ENCODE measurements at regions not wholly inside any gene's neighbourhood (a gene's known extent, or its start where the extent isn't known, plus 50 kb on each side); places are given as distances from the start of the nearest gene placed in this dataset.

DNA sequence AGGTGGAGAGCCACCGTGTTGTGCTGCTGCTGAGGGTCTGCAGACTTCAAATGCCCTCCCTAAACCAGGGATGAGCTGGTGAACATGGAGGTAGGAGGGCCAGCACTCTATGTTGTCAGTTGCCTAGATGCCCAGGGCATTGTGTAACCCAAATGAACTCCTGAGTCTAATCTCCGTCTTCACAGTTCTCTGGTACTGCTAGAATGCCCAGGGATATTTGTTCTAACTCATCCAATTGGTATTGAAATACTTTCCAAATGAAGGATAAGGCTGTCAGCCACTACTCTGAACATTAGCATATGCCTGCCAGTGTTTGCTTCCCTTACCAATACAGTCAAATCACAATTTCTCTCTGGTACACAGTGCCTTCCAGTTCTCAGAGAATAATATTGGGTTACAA lies 492.6 kb downstream of the SLC4A3 start:
- H3K9me3 Mint-ChIP-seq, result peaks cover 4% of the 10 kb centered on the region
- H3K27ac Mint-ChIP-seq, result no peak overlapping the region
- DNase-seq, result no peak
- H3K36me3 Mint-ChIP-seq (ENCODE audit: low read depth), result no peaks in the 10 kb centered on the region
- CTCF ChIA-PET, result no interaction called here
- no peaks in the 10 kb centered on the region for H3K4me1 Mint-ChIP-seq (ENCODE audit: low read depth)
- intact Hi-C loops (cut with micrococcal nuclease), result no loop called here
- H3K4me3 Mint-ChIP-seq, result no peak overlapping the region
- H3K27me3 Mint-ChIP-seq (ENCODE audit: low read depth), result no peaks in the 10 kb centered on the region

DNA sequence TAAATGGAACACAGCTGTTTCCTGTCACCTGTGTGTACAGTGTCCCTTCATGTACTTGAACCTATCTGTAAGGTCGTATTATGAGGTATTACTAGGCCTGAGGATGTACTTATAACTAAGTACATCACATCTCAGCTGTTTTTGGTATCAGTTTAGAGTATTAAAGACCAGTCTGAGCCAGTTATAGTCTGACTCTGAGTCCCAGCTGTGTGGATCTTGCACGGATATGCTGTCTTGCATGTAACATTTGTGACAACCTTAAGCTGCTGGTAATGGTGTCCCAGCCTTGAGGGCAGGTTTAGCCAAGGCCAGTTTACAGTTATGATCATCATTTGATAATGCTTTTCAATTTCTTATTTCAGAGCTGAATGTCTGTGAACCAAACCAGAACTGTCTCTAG lies 496.3 kb downstream of the SLC4A3 start:
- no peak for DNase-seq
- no peak overlapping the region for H3K27ac Mint-ChIP-seq
- no peaks in the 10 kb centered on the region for H3K36me3 Mint-ChIP-seq (ENCODE audit: low read depth)
- CTCF ChIA-PET, result no interaction called here
- no peaks in the 10 kb centered on the region for H3K9me3 Mint-ChIP-seq
- H3K27me3 Mint-ChIP-seq (ENCODE audit: low read depth), result no peaks in the 10 kb centered on the region
- H3K4me3 Mint-ChIP-seq, result no peak overlapping the region
- intact Hi-C loops (cut with micrococcal nuclease), result no loop called here
- H3K4me1 Mint-ChIP-seq (ENCODE audit: low read depth), result no peaks in the 10 kb centered on the region

DNA sequence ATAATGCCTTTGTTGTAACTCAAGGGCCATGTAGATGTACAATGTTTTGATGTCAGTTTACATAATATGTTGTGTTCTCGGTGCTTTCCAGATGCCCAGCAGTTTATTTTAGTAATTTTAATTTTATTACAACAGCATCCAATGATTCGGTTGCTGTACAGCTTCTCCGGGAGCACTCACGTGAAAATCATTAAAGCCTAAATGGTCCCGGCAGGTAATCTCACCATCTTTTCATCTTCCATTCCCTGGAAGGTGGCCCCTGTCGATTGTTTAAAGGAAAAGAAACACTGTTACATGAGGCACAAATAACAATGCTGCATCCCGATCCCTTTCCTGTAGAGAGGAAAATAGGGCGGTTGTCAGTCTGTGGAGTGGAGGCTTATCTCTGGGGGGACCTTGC lies 498.1 kb downstream of the SLC4A3 start:
- no peak for DNase-seq
- Mint-ChIP-seq H3K36me3 (ENCODE audit: low read depth) (no peaks in the 10 kb centered on the region), H3K4me1 (ENCODE audit: low read depth) (no peaks in the 10 kb centered on the region), H3K4me3 (no peak overlapping the region), H3K27ac (no peak overlapping the region), H3K9me3 (no peaks in the 10 kb centered on the region), H3K27me3 (ENCODE audit: low read depth) (no peaks in the 10 kb centered on the region)
- CTCF ChIA-PET, result no interaction called here
- intact Hi-C loops (cut with micrococcal nuclease), result no loop called here

DNA sequence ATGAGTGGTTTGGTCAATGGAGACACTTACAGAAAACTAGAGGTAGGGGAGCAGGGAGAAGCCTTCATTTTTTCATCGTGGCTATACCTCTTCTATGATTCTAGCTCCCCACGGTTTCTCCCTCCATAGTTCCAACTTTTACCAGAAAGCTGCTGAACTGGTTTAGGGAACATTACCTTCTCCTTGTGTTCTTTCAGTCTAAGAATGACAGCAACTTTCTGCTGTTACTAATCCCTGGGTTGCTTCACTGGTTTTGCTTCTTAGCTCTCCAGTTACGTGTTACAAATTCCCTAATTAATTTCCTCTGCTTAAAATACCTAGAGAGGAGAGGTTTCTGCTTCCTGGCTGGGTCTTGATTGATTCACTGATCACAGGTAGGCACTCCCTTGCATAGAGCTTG lies 499.9 kb downstream of the SLC4A3 start:
- Mint-ChIP-seq H3K36me3 (ENCODE audit: low read depth) (no peaks in the 10 kb centered on the region), H3K27ac (no peak overlapping the region), H3K27me3 (ENCODE audit: low read depth) (no peaks in the 10 kb centered on the region), H3K9me3 (no peaks in the 10 kb centered on the region), H3K4me1 (ENCODE audit: low read depth) (no peaks in the 10 kb centered on the region), H3K4me3 (no peak overlapping the region)
- intact Hi-C loops (cut with micrococcal nuclease), result no loop called here
- CTCF ChIA-PET, result no interaction called here
- DNase-seq, result no peak

DNA sequence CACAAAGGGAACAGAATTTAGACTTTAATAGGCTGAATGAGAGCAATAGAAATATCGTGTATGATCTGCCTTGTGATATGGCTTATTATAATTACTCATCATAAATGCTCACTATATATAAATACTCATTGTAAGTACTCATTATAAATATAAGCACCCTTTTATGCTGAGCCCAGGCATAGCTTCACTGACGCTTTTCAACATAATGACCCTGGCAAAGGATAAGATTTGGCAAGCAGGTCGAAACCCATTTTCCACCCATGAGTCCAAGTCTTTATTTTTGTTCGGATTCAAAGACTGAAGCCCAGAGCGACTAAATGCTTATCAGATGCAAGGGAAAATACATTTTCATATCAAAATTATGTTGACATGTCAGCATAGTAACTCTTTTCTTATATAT lies 500.4 kb downstream of the SLC4A3 start:
- no peaks in the 10 kb centered on the region for H3K27me3 Mint-ChIP-seq (ENCODE audit: low read depth)
- no peak overlapping the region for H3K4me3 Mint-ChIP-seq
- CTCF ChIA-PET, result no interaction called here
- DNase-seq, result no peak
- no peaks in the 10 kb centered on the region for H3K36me3 Mint-ChIP-seq (ENCODE audit: low read depth)
- intact Hi-C loops (cut with micrococcal nuclease), result no loop called here
- no peaks in the 10 kb centered on the region for H3K9me3 Mint-ChIP-seq
- H3K27ac Mint-ChIP-seq, result no peak overlapping the region
- no peaks in the 10 kb centered on the region for H3K4me1 Mint-ChIP-seq (ENCODE audit: low read depth)

DNA sequence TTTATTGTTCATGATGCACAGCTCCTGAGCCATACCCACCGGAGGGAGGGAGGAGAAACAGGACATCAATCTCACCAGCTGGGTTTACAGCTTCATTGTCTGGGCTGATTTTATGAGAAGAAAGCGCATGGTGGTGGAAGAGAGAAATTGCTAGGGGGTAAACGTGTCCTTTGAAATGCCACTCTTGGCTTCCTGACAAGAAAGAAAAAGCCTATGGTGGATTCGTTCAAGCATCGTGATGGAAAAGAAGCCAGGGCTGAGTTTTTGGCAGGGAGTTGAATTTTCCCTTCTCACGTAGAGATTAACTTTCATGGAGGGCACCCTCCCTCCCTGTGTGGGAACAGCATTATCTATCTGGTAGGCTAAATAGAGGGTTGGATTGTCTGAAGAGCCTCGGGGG lies 502.0 kb downstream of the SLC4A3 start:
- H3K27ac Mint-ChIP-seq, result no peak overlapping the region
- H3K4me1 Mint-ChIP-seq (ENCODE audit: low read depth), result no peaks in the 10 kb centered on the region
- intact Hi-C loops (cut with micrococcal nuclease), result no loop called here
- CTCF ChIA-PET, result no interaction called here
- no peaks in the 10 kb centered on the region for H3K27me3 Mint-ChIP-seq (ENCODE audit: low read depth)
- no peaks in the 10 kb centered on the region for H3K9me3 Mint-ChIP-seq
- no peaks in the 10 kb centered on the region for H3K36me3 Mint-ChIP-seq (ENCODE audit: low read depth)
- no peak overlapping the region for H3K4me3 Mint-ChIP-seq
- DNase-seq, result no peak

DNA sequence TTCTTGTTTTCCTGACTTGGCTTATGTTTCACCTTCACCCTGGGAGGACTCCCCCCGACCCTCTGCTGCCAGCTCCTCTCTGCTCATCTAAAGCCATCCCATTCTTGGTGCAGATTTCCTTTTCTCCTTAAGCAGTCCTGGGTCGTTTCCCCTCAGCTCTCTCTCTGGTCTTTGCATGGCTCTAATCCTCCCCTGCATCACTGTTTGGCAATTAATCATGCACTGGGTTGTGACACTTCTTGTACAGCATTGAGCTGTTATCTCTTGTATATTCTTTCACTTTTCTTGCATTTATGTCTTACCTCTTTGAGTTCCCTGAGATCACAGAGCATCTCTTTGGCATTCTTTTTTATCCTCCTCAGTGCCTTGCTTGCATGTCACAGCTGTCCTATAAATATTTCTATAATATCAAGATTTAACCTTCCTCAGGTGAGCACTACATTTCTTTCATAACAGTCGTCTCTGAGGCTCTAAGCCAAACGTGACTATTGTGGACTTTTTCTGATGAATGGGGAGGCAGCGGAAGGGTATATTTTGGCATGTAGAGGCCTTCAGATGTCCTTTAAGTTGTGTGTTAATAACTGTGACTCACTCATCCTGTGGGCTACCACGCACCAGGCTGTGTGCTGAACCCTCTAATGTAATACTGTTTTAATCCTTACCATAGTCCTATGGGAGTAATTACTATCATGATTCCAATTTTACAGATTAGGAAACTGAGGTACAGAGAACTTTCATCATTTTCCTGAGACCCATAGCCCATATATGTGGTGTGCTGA lies 507.5 kb downstream of the SLC4A3 start:
- intact Hi-C loops (cut with micrococcal nuclease), result no loop called here
- Mint-ChIP-seq H3K4me3 (no peak overlapping the region), H3K27me3 (ENCODE audit: low read depth) (no peaks in the 10 kb centered on the region), H3K4me1 (ENCODE audit: low read depth) (no peaks in the 10 kb centered on the region), H3K27ac (no peak overlapping the region), H3K36me3 (ENCODE audit: low read depth) (no peaks in the 10 kb centered on the region), H3K9me3 (no peaks in the 10 kb centered on the region)
- CTCF ChIA-PET, result no interaction called here
- DNase-seq, result no peak

DNA sequence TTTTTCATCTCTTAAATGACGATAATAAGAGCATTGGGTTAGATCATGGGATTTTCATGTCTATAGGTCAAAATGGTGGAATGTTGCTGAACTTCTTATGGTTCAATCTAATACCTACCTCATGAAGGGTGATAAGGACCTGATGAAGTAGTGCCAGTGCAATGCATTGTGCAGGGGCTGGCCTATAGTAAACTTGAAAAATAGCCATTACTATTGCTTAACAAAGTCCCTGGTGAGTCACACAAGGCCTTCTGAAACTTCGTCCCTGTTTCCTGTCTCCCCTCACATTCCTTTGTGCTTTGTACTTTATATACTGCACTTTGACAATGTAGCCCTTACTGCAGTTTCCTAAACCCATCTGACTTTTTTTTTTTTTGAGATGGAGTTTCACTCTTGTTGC lies 515.9 kb downstream of the SLC4A3 start:
- CTCF ChIA-PET, result no interaction called here
- Mint-ChIP-seq H3K4me3 (no peak overlapping the region), H3K4me1 (ENCODE audit: low read depth) (no peaks in the 10 kb centered on the region), H3K9me3 (no peaks in the 10 kb centered on the region), H3K27me3 (ENCODE audit: low read depth) (peaks cover 11% of the 10 kb centered on the region), H3K27ac (no peak overlapping the region), H3K36me3 (ENCODE audit: low read depth) (no peaks in the 10 kb centered on the region)
- intact Hi-C loops (cut with micrococcal nuclease), result no loop called here
- no peak for DNase-seq

DNA sequence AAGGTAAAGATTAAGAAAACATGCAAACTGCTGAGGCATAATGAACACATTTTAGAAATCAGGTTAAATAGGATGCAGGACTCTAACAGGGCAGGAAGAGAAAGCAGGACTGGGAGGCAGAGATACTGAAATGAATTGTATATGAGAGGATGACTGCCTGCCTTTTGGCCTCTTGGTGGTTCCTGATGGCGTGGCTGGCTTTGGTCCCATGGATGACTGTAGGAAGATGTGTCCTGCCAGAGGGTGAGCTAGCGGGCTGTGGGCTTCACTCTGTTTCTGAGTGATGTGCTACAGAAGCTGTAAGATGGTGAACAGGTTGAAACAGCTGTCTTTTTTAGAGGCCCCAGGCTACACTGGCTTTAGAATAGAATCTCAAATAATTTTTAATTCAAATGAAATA lies 517.0 kb downstream of the SLC4A3 start:
- Mint-ChIP-seq H3K27ac (no peak overlapping the region), H3K36me3 (ENCODE audit: low read depth) (no peaks in the 10 kb centered on the region), H3K9me3 (no peaks in the 10 kb centered on the region), H3K4me3 (no peak overlapping the region), H3K4me1 (ENCODE audit: low read depth) (no peaks in the 10 kb centered on the region), H3K27me3 (ENCODE audit: low read depth) (peaks cover 11% of the 10 kb centered on the region)
- intact Hi-C loops (cut with micrococcal nuclease), result no loop called here
- CTCF ChIA-PET, result no interaction called here
- no peak for DNase-seq

DNA sequence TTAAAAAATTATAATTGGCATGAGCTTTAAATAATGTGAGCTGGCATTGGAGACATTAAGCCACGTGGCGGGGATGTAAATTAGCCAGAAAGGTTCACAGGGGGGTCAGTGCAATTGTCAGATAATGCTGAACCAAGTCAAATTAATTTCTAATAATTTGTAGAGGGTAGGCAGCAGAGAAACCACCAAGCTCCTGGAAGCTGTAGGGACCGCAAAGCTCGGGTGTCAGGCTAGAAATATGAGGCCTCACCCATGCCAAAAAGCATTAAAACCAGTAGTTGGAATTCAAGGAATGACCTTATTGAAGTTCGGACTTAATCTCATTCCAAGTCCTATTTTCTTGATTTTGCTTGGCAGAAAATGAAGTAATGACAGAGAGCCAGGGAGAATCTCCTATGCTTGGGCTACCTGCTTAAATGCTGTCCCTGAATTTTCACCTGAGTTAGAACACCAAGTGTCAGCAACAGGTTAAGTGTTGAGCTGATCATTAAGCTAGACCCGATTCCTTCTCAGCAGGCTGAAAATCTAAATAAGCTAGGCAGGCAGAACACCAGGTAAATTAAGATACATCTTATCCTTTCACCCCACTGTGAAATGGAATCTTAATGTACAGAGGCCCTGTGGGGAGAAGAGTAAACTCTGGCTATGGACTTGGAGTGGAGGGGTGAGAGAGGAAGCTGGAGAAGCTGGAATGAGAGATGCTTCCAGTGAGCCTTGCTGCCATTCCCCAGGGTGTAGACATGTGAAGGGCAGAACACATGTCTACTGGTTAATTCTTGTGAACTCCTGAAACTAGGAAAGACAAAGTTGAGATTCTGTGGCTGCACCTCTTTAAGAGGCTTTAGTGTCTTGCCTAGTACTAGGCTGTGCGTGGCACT lies 520.0 kb downstream of the SLC4A3 start:
- Mint-ChIP-seq H3K4me1 (ENCODE audit: low read depth) (no peaks in the 10 kb centered on the region), H3K9me3 (no peaks in the 10 kb centered on the region), H3K36me3 (ENCODE audit: low read depth) (no peaks in the 10 kb centered on the region), H3K4me3 (no peak overlapping the region), H3K27me3 (ENCODE audit: low read depth) (peaks cover 12% of the 10 kb centered on the region), H3K27ac (no peak overlapping the region)
- no peak for DNase-seq
- CTCF ChIA-PET, result no interaction called here
- intact Hi-C loops (cut with micrococcal nuclease), result no loop called here

DNA sequence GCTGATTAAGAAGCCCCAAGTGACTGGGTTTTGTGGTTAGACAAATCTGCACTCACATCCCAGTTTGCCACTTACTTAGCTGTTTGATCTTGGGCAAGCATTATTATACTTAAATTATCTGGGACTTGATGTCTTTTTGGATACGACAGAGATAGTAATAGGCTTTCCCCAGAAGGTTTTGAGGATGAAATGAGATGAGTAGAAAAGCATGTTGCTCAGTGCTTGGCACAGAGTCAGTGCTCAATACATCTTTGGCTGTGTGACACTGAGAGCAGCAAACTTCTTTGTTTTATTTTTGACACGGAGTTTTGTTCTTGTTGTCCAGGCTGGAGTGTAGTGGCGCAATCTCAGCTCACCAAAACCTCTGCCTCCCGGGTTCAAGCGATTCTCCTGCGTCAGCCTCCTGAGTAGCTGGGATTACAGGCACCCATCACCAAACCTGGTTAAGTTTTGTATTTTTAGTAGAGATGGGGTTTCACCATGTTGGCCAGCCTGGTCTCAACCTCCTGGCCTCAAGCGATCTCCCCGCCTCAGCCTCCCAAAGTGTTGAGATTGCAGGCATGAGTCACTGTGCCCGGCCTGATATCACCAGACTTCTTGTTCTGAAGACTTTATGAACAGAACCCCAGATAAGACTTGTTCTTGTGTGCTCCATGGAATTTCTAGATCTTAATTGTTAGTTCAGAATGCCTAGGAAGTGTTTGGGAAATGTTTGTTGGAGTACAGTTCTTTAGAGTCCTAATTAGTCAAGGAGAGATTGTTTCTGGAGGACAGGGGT lies 521.2 kb downstream of the SLC4A3 start:
- Mint-ChIP-seq H3K27ac (no peak overlapping the region), H3K4me3 (no peak overlapping the region), H3K4me1 (ENCODE audit: low read depth) (no peaks in the 10 kb centered on the region), H3K36me3 (ENCODE audit: low read depth) (no peaks in the 10 kb centered on the region), H3K27me3 (ENCODE audit: low read depth) (peaks cover 7% of the 10 kb centered on the region), H3K9me3 (no peaks in the 10 kb centered on the region)
- no peak for DNase-seq
- intact Hi-C loops (cut with micrococcal nuclease), result no loop called here
- CTCF ChIA-PET, result interaction anchor here (0.6 kb wide), 1 partner anchor 1069 kb away, joined by 3 read pairs; no protein-coding TSS in a partner anchor

DNA sequence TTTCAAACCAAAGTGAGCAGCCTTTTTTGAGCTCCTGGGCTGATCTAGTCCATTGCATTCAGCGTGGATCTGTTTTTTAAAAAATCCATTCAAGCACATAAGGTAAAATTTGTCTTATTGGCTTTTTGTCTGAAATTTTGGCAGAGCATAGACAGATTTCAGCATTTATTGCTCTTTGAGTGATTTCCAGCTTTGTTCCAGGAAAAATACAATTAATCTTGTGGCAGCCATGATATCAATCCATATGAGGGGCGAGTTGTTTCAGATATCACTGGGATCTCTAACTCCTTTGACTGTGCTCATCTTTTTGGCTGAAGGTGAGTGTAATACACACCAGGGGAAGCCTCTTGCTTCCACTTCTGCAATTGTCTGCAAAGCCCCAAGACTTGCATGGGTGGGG lies 523.9 kb downstream of the SLC4A3 start:
- Mint-ChIP-seq H3K27me3 (ENCODE audit: low read depth) (peaks cover 2% of the 10 kb centered on the region), H3K27ac (no peak overlapping the region), H3K36me3 (ENCODE audit: low read depth) (no peaks in the 10 kb centered on the region), H3K9me3 (no peaks in the 10 kb centered on the region), H3K4me3 (no peak overlapping the region), H3K4me1 (ENCODE audit: low read depth) (no peaks in the 10 kb centered on the region)
- CTCF ChIA-PET, result no interaction called here
- intact Hi-C loops (cut with micrococcal nuclease), result no loop called here
- DNase-seq, result no peak

Data from activated naive CD4-positive, alpha-beta T cell treated with anti-CD3 and anti-CD28 coated beads for 36 hours (primary cell).